Panc1 (cell line): ENCODE measurements at regions not wholly inside any gene's neighbourhood (a gene's known extent, or its start where the extent isn't known, plus 50 kb on each side); places are given as distances from the start of the nearest gene placed in this dataset.

Experiments
- ATAC-seq: fragments of 200-7000 bp; cut with Tn5 transposase; 2 replicates; pipeline ENCODE4 v1.9.1; 2020; ENCODE audit warnings: mild to moderate bottlenecking, moderate library complexity
- BruUV-seq: library from RNA; stranded (reverse); fragments of 400-500 nt; replicated peaks from 2 replicates; lab custom pipeline; 2021; lab: Mats Ljungman, UMichigan
- CTCF ChIA-PET: fragments of 300-600 bp; sonication (Branson Sonifier 250); formaldehyde crosslinking; loops from one replicate; lab custom pipeline; 2022; ENCODE audit warnings: antibody characterized with exemption; lab: Charles Lee
- POLR2A ChIA-PET: fragments of 300-600 bp; sonication (Branson Sonifier 250); formaldehyde crosslinking; loops from one replicate; lab custom pipeline; 2022; ENCODE audit warnings: antibody characterized with exemption; lab: Charles Lee
- DNase-seq: peaks from one replicate; pipeline ENCODE4 v3.0.0-alpha.2; 2010; ENCODE audit warnings: low read depth, low spot score
- H3K27ac ChIP-seq: 2 replicates; pipeline ENCODE4 v1.5.1; 2011; ENCODE audit warnings: mild to moderate bottlenecking, low read length, inconsistent platforms
- H3K27me3 ChIP-seq: fragments of 200-500 bp; sonication (Bioruptor generic); 2 replicates; pipeline ENCODE4 v1.6.0; 2014; ENCODE audit warnings: low read length, inconsistent platforms; ENCODE audit not compliant: control insufficient read depth, insufficient read depth
- H3K36me3 ChIP-seq: fragments of 200-500 bp; sonication (Bioruptor generic); 2 replicates; pipeline ENCODE4 v1.5.1; 2014; ENCODE audit warnings: inconsistent platforms, mild to moderate bottlenecking, low read length, moderate library complexity; ENCODE audit not compliant: control insufficient read depth, insufficient read depth
- H3K4me1 ChIP-seq: 2 replicates; pipeline ENCODE4 v1.5.1; 2011; ENCODE audit warnings: inconsistent platforms, mild to moderate bottlenecking, low read length, moderate library complexity; ENCODE audit not compliant: control insufficient read depth, insufficient read depth
- H3K4me3 ChIP-seq, 2 experiments: 2 replicates each; pipeline ENCODE4 v1.5.1; 2011 to 2012; ENCODE audit warnings: low read depth in 2 of 2, low read length in 2 of 2, mild to moderate bottlenecking in 2 of 2, inconsistent platforms in 1 of 2, moderate library complexity in 1 of 2
- H3K9me3 ChIP-seq: fragments of 200-500 bp; sonication (Bioruptor generic); 2 replicates; pipeline ENCODE4 v1.5.1; 2014; ENCODE audit warnings: low read depth, mild to moderate bottlenecking, inconsistent platforms, low read length, moderate library complexity; ENCODE audit not compliant: control insufficient read depth, insufficient read depth
- CTCF ChIP-seq: fragments of 450-650 bp; IDR thresholded peaks from 2 replicates; pipeline ENCODE4 v1.5.1; 2017; ENCODE audit warnings: mild to moderate bottlenecking
- POLR2AphosphoS5 ChIP-seq: IDR thresholded peaks from 2 replicates; pipeline ENCODE4 v1.6.1; 2012; ENCODE audit warnings: mild to moderate bottlenecking, low read depth, low read length, moderate library complexity
- REST ChIP-seq, 2 experiments: IDR thresholded peaks; 2 replicates each; pipeline ENCODE4 v1.6.1; 2011 to 2012; ENCODE audit warnings: low read depth in 2 of 2, control low read depth in 1 of 2, low read length in 1 of 2, mild to moderate bottlenecking in 1 of 2, moderate library complexity in 1 of 2; ENCODE audit not compliant: insufficient read depth in 1 of 2
- SIN3A ChIP-seq: IDR thresholded peaks from 2 replicates; pipeline ENCODE4 v1.6.1; 2012; ENCODE audit warnings: low read depth, mild to moderate bottlenecking, low read length, moderate library complexity, borderline replicate concordance; ENCODE audit not compliant: insufficient read depth
- TCF7L2 ChIP-seq: IDR thresholded peaks from 2 replicates; pipeline ENCODE4 v1.6.1; 2011; ENCODE audit warnings: mild to moderate bottlenecking, low read depth, low read length, inconsistent platforms
- in situ Hi-C: cut with HindIII; loops from 2 replicates; pipeline ENCODE4 v1.10.0; 2016; ENCODE audit warnings: low sequenced_read_pairs, low pct_unique_long_range_greater_than_20kb
- intact Hi-C: fragments of 100-400 bp; cut with micrococcal nuclease; formaldehyde crosslinking; loops from one replicate; pipeline ENCODE4 v1.10.0; 2022; ENCODE audit not compliant: unreplicated experiment

GRCh38 chr13:90003566-90003965 lies 1343.9 kb upstream of the MIR17HG start:
- Histone ChIP-seq H3K27me3 (no peaks in the 10 kb centered on the region), H3K4me3 (no peak overlapping the region), H3K4me1 (no peaks in the 10 kb centered on the region), H3K9me3 (no peaks in the 10 kb centered on the region), H3K27ac (no peak overlapping the region), H3K36me3 (no peaks in the 10 kb centered on the region)
- ATAC-seq = no peak
- intact Hi-C loops (no loop called here), in situ Hi-C loops (no loop called here)
- ChIA-PET CTCF (no interaction called here), POLR2A (interaction anchor here (0.5 to 0.7 kb wide), 2 partner anchors 31 to 916 kb away, joined by 3 to 6 read pairs; no protein-coding TSS in a partner anchor)
- BruUV-seq = no TSS peak
- no peak for TF ChIP-seq REST (IDR thresholded peaks at IDR 0.05; ENCODE audit: insufficient read depth in 1 of 2, low read depth in 2 of 2, low read length in 1 of 2)
- no peak for TF ChIP-seq POLR2AphosphoS5
- TF ChIP-seq TCF7L2 = no peak
- TF ChIP-seq SIN3A = no peak
- no peak for DNase-seq

- no peak for ATAC-seq
- DNase-seq = no peak
- in situ Hi-C loops (no loop called here), intact Hi-C loops (no loop called here)
- POLR2A ChIA-PET = no interaction called here
- H3K27me3 ChIP-seq = no peaks in the 10 kb centered on the region
- no peaks in the 10 kb centered on the region for H3K36me3 ChIP-seq
- no peak overlapping the region for H3K27ac ChIP-seq
- H3K9me3 ChIP-seq = no peaks in the 10 kb centered on the region
- H3K4me1 ChIP-seq = no peaks in the 10 kb centered on the region
- H3K4me3 ChIP-seq = no peak overlapping the region
- no TSS peak for BruUV-seq
- CTCF ChIA-PET = no interaction called here
- no peak for TF ChIP-seq REST (IDR thresholded peaks at IDR 0.05; ENCODE audit: insufficient read depth in 1 of 2, low read depth in 2 of 2, low read length in 1 of 2)
- no peak for TF ChIP-seq SIN3A
- no peak for TF ChIP-seq POLR2AphosphoS5
- no peak for TF ChIP-seq CTCF
- no peak for TF ChIP-seq TCF7L2
Measured at GRCh38 chr13:90008707-90009149, 1338.8 kb upstream of the MIR17HG start.
